Endothelial cell of umbilical vein (primary cell): ENCODE measurements at regions not wholly inside any gene's neighbourhood (a gene's known extent, or its start where the extent isn't known, plus 50 kb on each side); places are given as distances from the start of the nearest gene placed in this dataset.
"Not testable (repeated sequence)": the region's sequence is repeated elsewhere in the genome, so short reads cannot be mapped to it uniquely, and the experiment has no call there.

Experiments
- BruUV-seq: library from RNA; stranded (reverse); fragments of 400-500 nt; replicated peaks from 2 replicates; lab custom pipeline; 2021; lab: Mats Ljungman, UMichigan
- CTCF ChIA-PET: fragments of 300-600, 350-600 bp; sonication (Branson Sonifier 250); formaldehyde crosslinking; loops from one replicate; lab custom pipeline; 2021; ENCODE audit warnings: antibody characterized with exemption, inconsistent platforms; lab: Charles Lee
- POLR2A ChIA-PET: fragments of 300-600, 350-600 bp; sonication (Branson Sonifier 250); formaldehyde crosslinking; loops from one replicate; lab custom pipeline; 2021; ENCODE audit warnings: antibody characterized with exemption, inconsistent platforms; lab: Charles Lee
- DNase-seq: peaks from one replicate; pipeline ENCODE4 v3.0.0-alpha.2; 2011; ENCODE audit warnings: low read depth, low spot score
- FAIRE-seq: peaks from 2 replicates; lab custom pipeline; 2011; peaks lifted over from hg19 to GRCh38; lab: Jason Lieb, UNC
- H2AFZ ChIP-seq: 2 replicates; pipeline ENCODE4 v1.6.0; 2012; ENCODE audit warnings: low read depth, low read length, control low read depth, inconsistent platforms
- H3K27ac ChIP-seq: 2 replicates; pipeline ENCODE4 v1.5.1; 2011; ENCODE audit warnings: low read depth, mild to moderate bottlenecking, control low read depth, low read length, moderate library complexity; ENCODE audit not compliant: insufficient read depth
- H3K27me3 ChIP-seq, 2 experiments: 2 replicates each; pipeline versions ENCODE4 v1.6.0 to v1.6.1; 2011; ENCODE audit warnings: low read length in 2 of 2, mixed read lengths in 1 of 2; ENCODE audit not compliant: control insufficient read depth in 2 of 2, insufficient read depth in 2 of 2
- H3K36me3 ChIP-seq, 2 experiments: 2 replicates in 1 of 2; 3 replicates in 1 of 2; pipeline ENCODE4 v1.5.1; 2011; ENCODE audit warnings: low read length in 2 of 2, mild to moderate bottlenecking in 1 of 2, moderate library complexity in 1 of 2; ENCODE audit not compliant: control insufficient read depth in 2 of 2, insufficient read depth in 2 of 2; ENCODE audit errors: extremely low read depth in 1 of 2
- H3K4me1 ChIP-seq: 3 replicates; pipeline ENCODE4 v1.5.1; 2011; ENCODE audit warnings: mild to moderate bottlenecking, low read length; ENCODE audit not compliant: control insufficient read depth, insufficient read depth; ENCODE audit errors: extremely low read depth
- H3K4me2 ChIP-seq: 2 replicates; pipeline ENCODE4 v1.6.1; 2011; ENCODE audit warnings: low read length, control low read depth, mixed read lengths; ENCODE audit not compliant: insufficient read depth
- H3K4me3 ChIP-seq, 3 experiments: fragments of 200-600 bp in 1 of 3; sonication (generic), shearing (Covaris generic) in 1 of 3; replicated peaks in 1 of 3; 2 replicates each; pipeline ENCODE4 v1.5.1; 2011 to 2016; ENCODE audit warnings: control low read depth in 3 of 3, low read length in 3 of 3, mild to moderate bottlenecking in 2 of 3, inconsistent platforms in 1 of 3, low read depth in 1 of 3, moderate library complexity in 1 of 3; ENCODE audit not compliant: insufficient read depth in 1 of 3
- H3K79me2 ChIP-seq: 2 replicates; pipeline ENCODE4 v1.6.0; 2012; ENCODE audit warnings: low read length, inconsistent platforms; ENCODE audit not compliant: control insufficient read depth, insufficient read depth
- H3K9ac ChIP-seq: replicated peaks from 2 replicates; pipeline ENCODE3; 2011; ENCODE audit warnings: low read length, control low read depth; ENCODE audit not compliant: insufficient read depth; ENCODE audit errors: extremely low read depth
- H3K9me1 ChIP-seq: replicated peaks from 3 replicates; pipeline ENCODE4 v1.6.0; 2011; ENCODE audit warnings: mild to moderate bottlenecking, low read length; ENCODE audit not compliant: control insufficient read depth, insufficient read depth; ENCODE audit errors: extremely low read depth
- H3K9me3 ChIP-seq: replicated peaks from 2 replicates; pipeline ENCODE4 v1.5.1; 2012; ENCODE audit warnings: low read length, inconsistent platforms; ENCODE audit not compliant: control insufficient read depth, insufficient read depth
- H4K20me1 ChIP-seq: replicated peaks from 2 replicates; pipeline ENCODE3; 2011; ENCODE audit warnings: mild to moderate bottlenecking, low read length; ENCODE audit not compliant: control insufficient read depth, insufficient read depth; ENCODE audit errors: extremely low read depth
- EZH2 ChIP-seq: IDR thresholded peaks from 2 replicates; pipeline ENCODE4 v1.6.1; 2012; ENCODE audit warnings: borderline replicate concordance, low read depth, mild to moderate bottlenecking, moderate library complexity, low read length, inconsistent platforms; ENCODE audit not compliant: severe bottlenecking
- FOS ChIP-seq: IDR thresholded peaks from 2 replicates; pipeline ENCODE4 v1.6.1; 2011; ENCODE audit warnings: mild to moderate bottlenecking, low read length, moderate library complexity, borderline replicate concordance; ENCODE audit not compliant: insufficient read depth
- GATA2 ChIP-seq: IDR thresholded peaks from 2 replicates; pipeline ENCODE4 v1.7.0; 2011; ENCODE audit warnings: low read depth, mild to moderate bottlenecking, moderate library complexity, mixed read lengths, low read length; ENCODE audit not compliant: insufficient read length, insufficient read depth
- JUN ChIP-seq: IDR thresholded peaks from 2 replicates; pipeline ENCODE4 v1.6.1; 2011; ENCODE audit warnings: borderline replicate concordance, low read depth; ENCODE audit not compliant: insufficient read length, insufficient read depth
- MYC ChIP-seq: IDR thresholded peaks from one replicate; pipeline ENCODE4 v1.6.1; 2011; ENCODE audit warnings: mild to moderate bottlenecking, low read depth, low read length
- POLR2A ChIP-seq: IDR thresholded peaks from 2 replicates; pipeline ENCODE4 v1.6.1; 2012; ENCODE audit warnings: low read depth, mild to moderate bottlenecking, control low read depth, low read length
- POLR2AphosphoS5 ChIP-seq: IDR thresholded peaks from 2 replicates; pipeline ENCODE4 v1.6.1; 2012; ENCODE audit warnings: low read depth, mild to moderate bottlenecking, control low read depth, low read length, moderate library complexity; ENCODE audit not compliant: insufficient read depth
- dilution Hi-C: fragments of 300-500 bp; cut with MboI; formaldehyde crosslinking; loops from one replicate; pipeline ENCODE4 v1.15.0; 2019; ENCODE audit warnings: low sequenced_read_pairs; ENCODE audit not compliant: extremely low pct_ligation_motif_present
- intact Hi-C: fragments of 100-400 bp; cut with micrococcal nuclease; formaldehyde crosslinking; loops from one replicate; pipeline ENCODE4 v1.10.0; 2022
- TF ChIP-seq, protein P1 (sequence below): IDR thresholded peaks from 2 replicates; pipeline ENCODE4 v1.6.1; 2011; ENCODE audit not compliant: insufficient read depth, insufficient read length
- TF ChIP-seq, protein P2 (sequence below), 2 donors: IDR thresholded peaks; 1 replicate in 1 of 2; 2 replicates in 1 of 2; pipeline ENCODE4 v1.5.1; 2011; ENCODE audit warnings: low read length in 2 of 2, mild to moderate bottlenecking in 2 of 2, moderate library complexity in 2 of 2, control low read depth in 1 of 2, inconsistent platforms in 1 of 2, low read depth in 1 of 2; ENCODE audit not compliant: insufficient read depth in 1 of 2; ENCODE audit errors: extremely low read depth in 1 of 2

DNA sequence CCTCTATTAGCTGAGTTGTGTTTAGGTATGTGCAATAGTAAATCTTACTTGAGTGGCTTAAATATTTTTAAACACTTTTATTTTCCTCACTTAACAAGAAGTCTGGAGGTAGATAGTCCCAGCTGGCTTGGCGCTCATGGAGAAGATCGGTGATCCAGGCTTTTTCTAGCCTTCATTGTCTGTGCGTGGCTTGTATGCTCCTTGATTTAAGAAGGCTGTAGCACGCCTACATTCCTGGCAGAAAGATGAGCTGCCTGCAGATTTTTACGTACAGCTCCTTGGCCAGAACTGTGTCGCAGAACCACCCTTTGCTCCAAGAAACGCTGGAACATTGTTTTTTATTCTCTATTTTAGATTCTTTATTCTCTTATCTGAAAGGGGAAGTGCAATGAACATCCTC, 284.1 kb downstream of the KIF20B start:
- Histone ChIP-seq H3K9me1 (no peaks in the 10 kb centered on the region), H3K27me3 (no peaks in the 10 kb centered on the region), H3K79me2 (no peaks in the 10 kb centered on the region), H4K20me1 (no peaks in the 10 kb centered on the region), H3K36me3 (no peaks in the 10 kb centered on the region), H2AFZ (no peak overlapping the region), H3K9ac (no peak overlapping the region), H3K4me3 (no peak overlapping the region), H3K4me2 (no peak overlapping the region), H3K4me1 (no peaks in the 10 kb centered on the region), H3K27ac (no peak overlapping the region), H3K9me3 (no peaks in the 10 kb centered on the region)
- CTCF ChIA-PET: no interaction called here
- dilution Hi-C loops (no loop called here), intact Hi-C loops (no loop called here)
- FAIRE-seq (no peak), DNase-seq (no peak)
- TF ChIP-seq MYC (no peak), EZH2 (no peak), GATA2 (no peak), JUN (no peak), FOS (no peak), POLR2AphosphoS5 (no peak), POLR2A (no peak)
- TF ChIP-seq, protein P1, sequence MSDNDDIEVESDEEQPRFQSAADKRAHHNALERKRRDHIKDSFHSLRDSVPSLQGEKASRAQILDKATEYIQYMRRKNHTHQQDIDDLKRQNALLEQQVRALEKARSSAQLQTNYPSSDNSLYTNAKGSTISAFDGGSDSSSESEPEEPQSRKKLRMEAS: no peak
- TF ChIP-seq, protein P2, sequence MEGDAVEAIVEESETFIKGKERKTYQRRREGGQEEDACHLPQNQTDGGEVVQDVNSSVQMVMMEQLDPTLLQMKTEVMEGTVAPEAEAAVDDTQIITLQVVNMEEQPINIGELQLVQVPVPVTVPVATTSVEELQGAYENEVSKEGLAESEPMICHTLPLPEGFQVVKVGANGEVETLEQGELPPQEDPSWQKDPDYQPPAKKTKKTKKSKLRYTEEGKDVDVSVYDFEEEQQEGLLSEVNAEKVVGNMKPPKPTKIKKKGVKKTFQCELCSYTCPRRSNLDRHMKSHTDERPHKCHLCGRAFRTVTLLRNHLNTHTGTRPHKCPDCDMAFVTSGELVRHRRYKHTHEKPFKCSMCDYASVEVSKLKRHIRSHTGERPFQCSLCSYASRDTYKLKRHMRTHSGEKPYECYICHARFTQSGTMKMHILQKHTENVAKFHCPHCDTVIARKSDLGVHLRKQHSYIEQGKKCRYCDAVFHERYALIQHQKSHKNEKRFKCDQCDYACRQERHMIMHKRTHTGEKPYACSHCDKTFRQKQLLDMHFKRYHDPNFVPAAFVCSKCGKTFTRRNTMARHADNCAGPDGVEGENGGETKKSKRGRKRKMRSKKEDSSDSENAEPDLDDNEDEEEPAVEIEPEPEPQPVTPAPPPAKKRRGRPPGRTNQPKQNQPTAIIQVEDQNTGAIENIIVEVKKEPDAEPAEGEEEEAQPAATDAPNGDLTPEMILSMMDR (IDR thresholded peaks at IDR 0.05; ENCODE audit: extremely low read depth in 1 of 2, insufficient read depth in 1 of 2, low read depth in 1 of 2, low read length in 2 of 2): no peak
- no TSS peak for BruUV-seq
- POLR2A ChIA-PET: no interaction called here

DNA sequence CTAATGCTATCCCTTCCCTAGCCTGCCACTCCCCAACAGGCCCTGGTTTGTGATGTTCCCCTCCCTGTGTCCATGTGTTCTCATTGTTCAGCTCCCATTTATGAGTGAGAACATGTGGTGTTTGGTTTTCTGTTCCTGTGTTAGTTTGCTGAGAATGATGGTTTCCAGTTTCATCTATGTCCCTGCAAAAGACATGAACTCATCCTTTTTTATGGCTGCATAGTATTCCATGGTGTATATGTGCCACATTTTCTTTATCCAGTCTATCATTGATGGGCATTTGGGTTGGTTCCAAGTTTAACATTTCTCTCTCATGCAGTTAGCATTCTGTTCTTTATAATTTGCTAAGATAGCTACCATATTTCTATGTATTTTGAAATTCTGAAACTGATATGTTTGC, 287.0 kb downstream of the KIF20B start:
- intact Hi-C loops, H3K36me3 ChIP-seq, BruUV-seq, H3K27me3 ChIP-seq, dilution Hi-C loops, H4K20me1 ChIP-seq, H3K9me3 ChIP-seq, H3K27ac ChIP-seq, H2AFZ ChIP-seq, FAIRE-seq, H3K4me1 ChIP-seq, DNase-seq, POLR2A ChIA-PET, CTCF ChIA-PET, H3K4me3 ChIP-seq, H3K4me2 ChIP-seq, H3K79me2 ChIP-seq, H3K9me1 ChIP-seq, H3K9ac ChIP-seq: not testable (repeated sequence)
